Neural progenitor cell (in vitro differentiated cells): ENCODE measurements at regions not wholly inside any gene's neighbourhood (a gene's known extent, or its start where the extent isn't known, plus 50 kb on each side); places are given as distances from the start of the nearest gene placed in this dataset.

Source experiments
- EZH2 ChIP-seq: fragments of 200-600 bp; sonication (generic); IDR thresholded peaks from 2 replicates; pipeline ENCODE4 v1.6.1; 2017; ENCODE audit warnings: antibody characterized with exemption, mild to moderate bottlenecking, moderate library complexity
- EZH2phosphoT487 ChIP-seq: fragments of 200-600 bp; sonication (generic); IDR thresholded peaks from 2 replicates; pipeline ENCODE4 v1.6.1; 2017; ENCODE audit warnings: antibody characterized with exemption
- TF ChIP-seq, protein P1 (sequence below): fragments of 200-600 bp; sonication (generic); IDR thresholded peaks from 2 replicates; pipeline ENCODE4 v1.5.1; 2017; ENCODE audit warnings: antibody characterized with exemption, mild to moderate bottlenecking

GRCh38 chr18:22278798-22279197 is 109.4 kb downstream of the GATA6 start:
- TF ChIP-seq, protein P1, sequence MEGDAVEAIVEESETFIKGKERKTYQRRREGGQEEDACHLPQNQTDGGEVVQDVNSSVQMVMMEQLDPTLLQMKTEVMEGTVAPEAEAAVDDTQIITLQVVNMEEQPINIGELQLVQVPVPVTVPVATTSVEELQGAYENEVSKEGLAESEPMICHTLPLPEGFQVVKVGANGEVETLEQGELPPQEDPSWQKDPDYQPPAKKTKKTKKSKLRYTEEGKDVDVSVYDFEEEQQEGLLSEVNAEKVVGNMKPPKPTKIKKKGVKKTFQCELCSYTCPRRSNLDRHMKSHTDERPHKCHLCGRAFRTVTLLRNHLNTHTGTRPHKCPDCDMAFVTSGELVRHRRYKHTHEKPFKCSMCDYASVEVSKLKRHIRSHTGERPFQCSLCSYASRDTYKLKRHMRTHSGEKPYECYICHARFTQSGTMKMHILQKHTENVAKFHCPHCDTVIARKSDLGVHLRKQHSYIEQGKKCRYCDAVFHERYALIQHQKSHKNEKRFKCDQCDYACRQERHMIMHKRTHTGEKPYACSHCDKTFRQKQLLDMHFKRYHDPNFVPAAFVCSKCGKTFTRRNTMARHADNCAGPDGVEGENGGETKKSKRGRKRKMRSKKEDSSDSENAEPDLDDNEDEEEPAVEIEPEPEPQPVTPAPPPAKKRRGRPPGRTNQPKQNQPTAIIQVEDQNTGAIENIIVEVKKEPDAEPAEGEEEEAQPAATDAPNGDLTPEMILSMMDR: no peak
- TF ChIP-seq EZH2phosphoT487 (no peak), EZH2 (no peak)
